ENCODE measurements at regions not wholly inside any gene's neighbourhood (a gene's known extent, or its start where the extent isn't known, plus 50 kb on each side); places are given as distances from the start of the nearest gene placed in this dataset.
"Not testable (repeated sequence)": the region's sequence is repeated elsewhere in the genome, so short reads cannot be mapped to it uniquely, and the experiment has no call there.

DNA sequence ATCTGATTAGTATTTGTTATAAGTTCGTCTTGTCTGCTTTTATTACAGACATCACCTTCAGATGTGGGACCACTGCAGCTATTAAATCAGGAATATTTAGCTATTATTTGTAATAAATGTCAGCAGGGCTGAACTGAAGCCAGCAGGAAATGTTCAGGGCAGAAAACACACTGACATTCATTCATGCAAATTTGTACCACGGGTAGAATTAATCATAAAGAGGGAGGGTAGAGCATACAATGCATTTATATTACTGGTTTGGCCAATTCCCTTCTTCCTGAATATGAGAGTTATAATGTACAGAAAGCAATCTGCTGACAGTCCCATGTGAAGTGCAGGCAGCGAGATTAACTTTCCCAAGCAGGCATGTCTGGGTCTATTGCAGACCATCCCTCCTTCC is 117.3 kb upstream of the NUDT12 start:
- TF ChIP-seq, protein P1, sequence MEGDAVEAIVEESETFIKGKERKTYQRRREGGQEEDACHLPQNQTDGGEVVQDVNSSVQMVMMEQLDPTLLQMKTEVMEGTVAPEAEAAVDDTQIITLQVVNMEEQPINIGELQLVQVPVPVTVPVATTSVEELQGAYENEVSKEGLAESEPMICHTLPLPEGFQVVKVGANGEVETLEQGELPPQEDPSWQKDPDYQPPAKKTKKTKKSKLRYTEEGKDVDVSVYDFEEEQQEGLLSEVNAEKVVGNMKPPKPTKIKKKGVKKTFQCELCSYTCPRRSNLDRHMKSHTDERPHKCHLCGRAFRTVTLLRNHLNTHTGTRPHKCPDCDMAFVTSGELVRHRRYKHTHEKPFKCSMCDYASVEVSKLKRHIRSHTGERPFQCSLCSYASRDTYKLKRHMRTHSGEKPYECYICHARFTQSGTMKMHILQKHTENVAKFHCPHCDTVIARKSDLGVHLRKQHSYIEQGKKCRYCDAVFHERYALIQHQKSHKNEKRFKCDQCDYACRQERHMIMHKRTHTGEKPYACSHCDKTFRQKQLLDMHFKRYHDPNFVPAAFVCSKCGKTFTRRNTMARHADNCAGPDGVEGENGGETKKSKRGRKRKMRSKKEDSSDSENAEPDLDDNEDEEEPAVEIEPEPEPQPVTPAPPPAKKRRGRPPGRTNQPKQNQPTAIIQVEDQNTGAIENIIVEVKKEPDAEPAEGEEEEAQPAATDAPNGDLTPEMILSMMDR (IDR thresholded peaks at IDR 0.05): no peak
- Histone ChIP-seq H3K4me1 (ENCODE audit: control insufficient read depth in 1 of 2, insufficient read depth in 1 of 2, low read depth in 1 of 2, low read length in 1 of 2) (no peaks in the 10 kb centered on the region), H3K36me3 (no peaks in the 10 kb centered on the region), H3K27ac (no peak overlapping the region), H3K4me3 (ENCODE audit: low read depth in 1 of 2, low read length in 1 of 2) (no peak overlapping the region), H3K27me3 (no peaks in the 10 kb centered on the region), H3K9me3 (no peaks in the 10 kb centered on the region)

DNA sequence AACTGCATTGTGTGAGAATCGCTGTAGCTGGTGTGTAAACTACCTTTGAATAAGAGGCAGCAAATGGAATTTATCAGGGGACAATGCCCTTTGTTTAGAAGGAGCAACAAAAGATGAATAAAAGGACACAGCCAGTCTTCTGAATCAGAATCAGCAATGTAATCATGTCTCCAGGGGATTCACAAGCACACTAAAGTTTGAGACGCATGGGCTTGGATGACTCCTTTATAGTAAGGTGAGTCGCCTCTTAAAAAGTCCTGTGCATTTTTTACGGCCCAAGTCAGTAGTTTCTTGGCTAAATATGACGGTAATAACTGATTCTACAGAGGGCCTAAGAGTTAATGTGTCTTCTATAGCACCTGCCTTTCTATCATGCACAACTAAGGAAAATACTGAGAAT is 113.6 kb upstream of the NUDT12 start:
- H3K27ac ChIP-seq; H3K4me3 ChIP-seq (ENCODE audit: low read depth in 1 of 2, low read length in 1 of 2); H3K9me3 ChIP-seq; H3K4me1 ChIP-seq (ENCODE audit: control insufficient read depth in 1 of 2, insufficient read depth in 1 of 2, low read depth in 1 of 2, low read length in 1 of 2); H3K36me3 ChIP-seq; H3K27me3 ChIP-seq: not testable (repeated sequence)

GRCh38 chr5:103674739-103675138 is 112.2 kb upstream of the NUDT12 start:
- H3K27me3 ChIP-seq: no peaks in the 10 kb centered on the region
- no peaks in the 10 kb centered on the region for H3K9me3 ChIP-seq
- no peaks in the 10 kb centered on the region for H3K4me1 ChIP-seq (ENCODE audit: control insufficient read depth in 1 of 2, insufficient read depth in 1 of 2, low read depth in 1 of 2, low read length in 1 of 2)
- H3K4me3 ChIP-seq (ENCODE audit: low read depth in 1 of 2, low read length in 1 of 2): no peak overlapping the region
- H3K27ac ChIP-seq: no peak overlapping the region
- no peaks in the 10 kb centered on the region for H3K36me3 ChIP-seq
- TF ChIP-seq, protein P1 (IDR thresholded peaks at IDR 0.05): no peak

DNA sequence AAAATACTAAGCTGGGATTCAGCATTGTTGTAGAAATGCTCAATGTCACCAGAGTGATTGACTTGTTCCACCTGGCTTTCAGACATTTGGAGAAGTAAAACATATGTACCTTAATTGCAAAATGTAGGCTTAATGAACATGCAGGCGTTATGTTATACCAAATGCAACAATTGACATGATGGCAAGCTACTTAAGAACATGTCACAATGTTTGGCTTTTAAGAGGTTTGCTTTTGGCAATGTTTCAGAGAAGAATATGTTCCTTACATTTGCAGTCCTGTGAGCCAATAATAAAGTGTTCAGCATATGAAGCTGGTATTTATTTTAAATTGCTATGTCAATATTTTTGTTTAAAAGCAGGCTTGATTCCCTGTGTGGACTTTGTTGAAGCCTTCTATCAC is 111.7 kb upstream of the NUDT12 start:
- TF ChIP-seq, protein P1 (IDR thresholded peaks at IDR 0.05): no peak
- Histone ChIP-seq H3K4me3 (ENCODE audit: low read depth in 1 of 2, low read length in 1 of 2) (no peak overlapping the region), H3K9me3 (no peaks in the 10 kb centered on the region), H3K27me3 (no peaks in the 10 kb centered on the region), H3K36me3 (no peaks in the 10 kb centered on the region), H3K27ac (no peak overlapping the region), H3K4me1 (ENCODE audit: control insufficient read depth in 1 of 2, insufficient read depth in 1 of 2, low read depth in 1 of 2, low read length in 1 of 2) (no peaks in the 10 kb centered on the region)

GRCh38 chr5:103669615-103670014 is 107.0 kb upstream of the NUDT12 start:
- Histone ChIP-seq H3K4me3 (ENCODE audit: low read depth in 1 of 2, low read length in 1 of 2) (no peak overlapping the region), H3K36me3 (no peaks in the 10 kb centered on the region), H3K4me1 (ENCODE audit: control insufficient read depth in 1 of 2, insufficient read depth in 1 of 2, low read depth in 1 of 2, low read length in 1 of 2) (no peaks in the 10 kb centered on the region), H3K9me3 (no peaks in the 10 kb centered on the region), H3K27me3 (no peaks in the 10 kb centered on the region), H3K27ac (no peak overlapping the region)
- TF ChIP-seq, protein P1 (IDR thresholded peaks at IDR 0.05): no peak

DNA sequence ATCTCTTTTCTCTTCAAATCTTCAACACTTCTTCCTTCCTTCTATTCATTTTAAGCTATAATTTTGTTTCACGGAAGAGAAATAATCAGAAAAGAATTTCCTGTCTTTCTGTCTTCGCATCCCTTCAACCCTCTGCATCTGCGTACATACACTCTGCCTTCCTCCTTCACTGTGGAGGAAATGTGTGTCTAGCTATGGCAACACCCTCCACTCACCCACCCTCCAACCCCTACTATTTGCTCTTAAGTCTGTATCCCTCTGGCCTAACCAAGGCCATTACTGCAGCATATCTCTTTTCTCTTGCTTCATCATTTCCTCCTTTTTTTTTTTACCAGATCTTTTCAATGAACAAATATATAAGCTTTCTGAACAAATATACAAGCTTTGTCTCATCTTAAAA is 105.7 kb upstream of the NUDT12 start:
- H3K27me3 ChIP-seq: no peaks in the 10 kb centered on the region
- no peak overlapping the region for H3K4me3 ChIP-seq (ENCODE audit: low read depth in 1 of 2, low read length in 1 of 2)
- H3K36me3 ChIP-seq: no peaks in the 10 kb centered on the region
- TF ChIP-seq, protein P1 (IDR thresholded peaks at IDR 0.05): no peak
- H3K27ac ChIP-seq: no peak overlapping the region
- no peaks in the 10 kb centered on the region for H3K4me1 ChIP-seq (ENCODE audit: control insufficient read depth in 1 of 2, insufficient read depth in 1 of 2, low read depth in 1 of 2, low read length in 1 of 2)
- no peaks in the 10 kb centered on the region for H3K9me3 ChIP-seq

All from neutrophil (primary cell).